ENCODE measurements at regions not wholly inside any gene's neighbourhood (a gene's known extent, or its start where the extent isn't known, plus 50 kb on each side); places are given as distances from the start of the nearest gene placed in this dataset.

- no peak for DNase-seq (ENCODE audit: low spot score)
These were observed 188.3 kb downstream of the GADD45G start for GRCh38 chr9:89793124-89793495.

- DNase-seq (ENCODE audit: low spot score): no peak
These were observed 188.7 kb downstream of the GADD45G start for GRCh38 chr9:89793551-89793950.

GRCh38 chr9:89794918-89795317 is 190.1 kb downstream of the GADD45G start:
- DNase-seq (ENCODE audit: low spot score): no peak

- DNase-seq (ENCODE audit: low spot score): no peak
These were observed 190.9 kb downstream of the GADD45G start for GRCh38 chr9:89795538-89796195.

GRCh38 chr9:89796606-89797005 is 191.8 kb downstream of the GADD45G start:
- no peak for DNase-seq (ENCODE audit: low spot score)

GRCh38 chr9:89797255-89797654 is 192.4 kb downstream of the GADD45G start:
- no peak for DNase-seq (ENCODE audit: low spot score)

GRCh38 chr9:89797937-89798455 is 193.2 kb downstream of the GADD45G start:
- DNase-seq (ENCODE audit: low spot score): no peak

- DNase-seq (ENCODE audit: low spot score): no peak
These were observed 193.8 kb downstream of the GADD45G start for GRCh38 chr9:89798547-89799120.

GRCh38 chr9:89799221-89799620 is 194.4 kb downstream of the GADD45G start:
- DNase-seq (ENCODE audit: low spot score): no peak

GRCh38 chr9:89799766-89800165 is 195.0 kb downstream of the GADD45G start:
- no peak for DNase-seq (ENCODE audit: low spot score)

- DNase-seq (ENCODE audit: low spot score): no peak
These were observed 196.5 kb downstream of the GADD45G start for GRCh38 chr9:89801341-89801740.

GRCh38 chr9:89801742-89802670 is 197.2 kb downstream of the GADD45G start:
- DNase-seq (ENCODE audit: low spot score): no peak

GRCh38 chr9:89802781-89803355 is 198.1 kb downstream of the GADD45G start:
- no peak for DNase-seq (ENCODE audit: low spot score)

- DNase-seq (ENCODE audit: low spot score): no peak
These were observed 198.6 kb downstream of the GADD45G start for GRCh38 chr9:89803403-89803802.

- no peak for DNase-seq (ENCODE audit: low spot score)
These were observed 200.1 kb downstream of the GADD45G start for GRCh38 chr9:89804766-89805531.

- DNase-seq (ENCODE audit: low spot score): no peak
These were observed 200.9 kb downstream of the GADD45G start for GRCh38 chr9:89805571-89806292.

- DNase-seq (ENCODE audit: low spot score): no peak
These were observed 201.7 kb downstream of the GADD45G start for GRCh38 chr9:89806371-89807100.

GRCh38 chr9:89807101-89807395 is 202.2 kb downstream of the GADD45G start:
- DNase-seq (ENCODE audit: low spot score): no peak

- no peak for DNase-seq (ENCODE audit: low spot score)
These were observed 202.9 kb downstream of the GADD45G start for GRCh38 chr9:89807682-89808075.

GRCh38 chr9:89808076-89808755 is 203.4 kb downstream of the GADD45G start:
- no peak for DNase-seq (ENCODE audit: low spot score)

All from AG20443 (cell line).